ENCODE measurements at regions not wholly inside any gene's neighbourhood (a gene's known extent, or its start where the extent isn't known, plus 50 kb on each side); places are given as distances from the start of the nearest gene placed in this dataset.

GRCh38 chr13:73820688-73821087 lies 313.5 kb downstream of the KLF12 start:
- TF ChIP-seq REST (IDR thresholded peaks at IDR 0.05; ENCODE audit: borderline replicate concordance) (no peak), CTCF (IDR thresholded peaks at IDR 0.05; ENCODE audit: poor library complexity, severe bottlenecking) (no peak), TAF1 (IDR thresholded peaks at IDR 0.05; ENCODE audit: low read depth) (no peak), EZH2 (IDR thresholded peaks at IDR 0.05; ENCODE audit: borderline replicate concordance, insufficient read depth, low read length, poor library complexity, severe bottlenecking) (no peak)

Measured in neural cell (in vitro differentiated cells).